ENCODE measurements at regions not wholly inside any gene's neighbourhood (a gene's known extent, or its start where the extent isn't known, plus 50 kb on each side); places are given as distances from the start of the nearest gene placed in this dataset.
"Not testable (repeated sequence)": the region's sequence is repeated elsewhere in the genome, so short reads cannot be mapped to it uniquely, and the experiment has no call there.

- DNase-seq (ENCODE audit: low spot score in 2 of 2), result no peak
- Mint-ChIP-seq H3K4me3 (no peak overlapping the region), H3K27ac (no peak overlapping the region), H3K36me3 (no peaks in the 10 kb centered on the region), H3K4me1 (no peaks in the 10 kb centered on the region), H3K9me3 (no peaks in the 10 kb centered on the region)
- no peak for ATAC-seq
These were observed 299.9 kb upstream of the ADARB2 start for GRCh38 chr10:2037246-2037645.

- DNase-seq (ENCODE audit: low spot score in 2 of 2) (no peak), ATAC-seq (no peak)
- Mint-ChIP-seq H3K27ac (no peak overlapping the region), H3K4me3 (no peak overlapping the region), H3K36me3 (no peaks in the 10 kb centered on the region), H3K9me3 (no peaks in the 10 kb centered on the region), H3K4me1 (no peaks in the 10 kb centered on the region)
These were observed 298.9 kb upstream of the ADARB2 start for GRCh38 chr10:2036209-2036608.

GRCh38 chr10:2030046-2030445 is 292.7 kb upstream of the ADARB2 start:
- Mint-ChIP-seq H3K9me3 (no peaks in the 10 kb centered on the region), H3K4me3 (no peak overlapping the region), H3K27ac (no peak overlapping the region), H3K36me3 (no peaks in the 10 kb centered on the region), H3K4me1 (no peaks in the 10 kb centered on the region)
- ATAC-seq, result no peak
- no peak for DNase-seq (ENCODE audit: low spot score in 2 of 2)

GRCh38 chr10:2026936-2027335 is 289.6 kb upstream of the ADARB2 start:
- no peak for DNase-seq (ENCODE audit: low spot score in 2 of 2)
- H3K9me3 Mint-ChIP-seq, result no peaks in the 10 kb centered on the region
- H3K4me3 Mint-ChIP-seq, result no peak overlapping the region
- no peak for ATAC-seq
- H3K4me1 Mint-ChIP-seq, result no peaks in the 10 kb centered on the region
- H3K27ac Mint-ChIP-seq, result no peak overlapping the region
- no peaks in the 10 kb centered on the region for H3K36me3 Mint-ChIP-seq

- DNase-seq (ENCODE audit: low spot score in 2 of 2); H3K4me1 Mint-ChIP-seq; H3K36me3 Mint-ChIP-seq; H3K4me3 Mint-ChIP-seq; H3K9me3 Mint-ChIP-seq; ATAC-seq; H3K27ac Mint-ChIP-seq: not testable (repeated sequence)
These were observed 287.4 kb upstream of the ADARB2 start for GRCh38 chr10:2024750-2025149.

DNA sequence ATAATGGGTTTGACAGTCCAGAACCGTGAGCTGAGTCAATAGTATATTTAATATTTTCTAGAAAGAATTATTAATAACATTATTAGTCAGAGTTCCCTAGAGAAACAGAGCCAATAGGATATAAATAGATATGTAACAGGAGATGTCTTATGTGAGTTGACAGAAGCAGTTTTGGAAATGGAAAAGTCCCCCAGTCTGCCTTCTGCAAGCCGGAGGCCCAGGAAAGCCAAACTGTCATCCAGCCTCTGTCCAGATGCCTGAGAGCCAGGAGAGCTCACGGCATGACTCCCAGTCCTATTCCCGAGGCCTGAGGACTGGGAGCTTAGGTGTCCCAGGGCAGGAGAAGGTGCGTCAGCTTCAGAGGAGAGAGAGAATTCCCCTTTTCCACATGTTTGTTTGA is 286.4 kb upstream of the ADARB2 start:
- no peak for ATAC-seq
- DNase-seq (ENCODE audit: low spot score in 2 of 2), result no peak
- H3K27ac Mint-ChIP-seq, result no peak overlapping the region
- no peak overlapping the region for H3K4me3 Mint-ChIP-seq
- no peaks in the 10 kb centered on the region for H3K9me3 Mint-ChIP-seq
- H3K36me3 Mint-ChIP-seq, result no peaks in the 10 kb centered on the region
- H3K4me1 Mint-ChIP-seq, result no peaks in the 10 kb centered on the region

DNA sequence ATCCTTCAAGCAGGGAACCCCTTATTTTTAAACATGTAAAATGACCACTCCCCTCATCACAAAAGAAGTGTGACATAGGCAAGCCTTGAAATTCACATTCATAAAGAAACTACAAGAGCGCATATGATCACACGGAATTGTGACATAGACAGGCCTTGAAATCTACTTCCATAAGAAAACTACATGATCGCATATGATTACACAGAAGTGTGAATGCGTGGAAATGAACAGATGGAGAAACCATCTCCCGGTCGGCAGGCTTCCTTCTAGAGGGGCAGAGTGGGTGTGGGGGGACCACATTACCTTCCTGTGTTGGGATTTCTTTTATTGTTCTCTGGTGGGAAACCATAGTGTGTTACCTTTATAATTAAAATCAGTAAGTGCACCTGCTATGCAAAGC is 285.1 kb upstream of the ADARB2 start:
- Mint-ChIP-seq H3K36me3 (no peaks in the 10 kb centered on the region), H3K4me3 (no peak overlapping the region), H3K4me1 (no peaks in the 10 kb centered on the region), H3K9me3 (no peaks in the 10 kb centered on the region), H3K27ac (no peak overlapping the region)
- DNase-seq (ENCODE audit: low spot score in 2 of 2) (no peak), ATAC-seq (no peak)

DNA sequence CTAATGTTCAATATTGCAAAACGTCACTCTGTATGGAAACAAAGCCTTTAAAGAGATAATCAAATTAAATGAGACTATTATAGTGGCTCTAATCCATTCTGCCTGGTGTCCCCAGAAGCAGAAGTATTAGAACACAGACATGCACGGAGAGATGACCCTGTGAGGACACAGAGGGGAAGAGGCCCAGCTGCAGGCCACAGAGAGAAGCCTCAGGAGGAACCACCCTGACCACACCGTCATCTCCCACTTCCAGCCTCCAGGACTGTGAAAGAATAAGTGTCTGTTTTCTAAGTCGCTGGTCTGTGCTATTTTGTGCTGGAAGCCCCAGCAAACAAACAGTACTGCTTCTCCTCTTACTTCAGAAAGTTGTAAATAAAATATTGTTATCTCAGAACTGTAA is 283.5 kb upstream of the ADARB2 start:
- H3K9me3 Mint-ChIP-seq, result no peaks in the 10 kb centered on the region
- no peaks in the 10 kb centered on the region for H3K4me1 Mint-ChIP-seq
- DNase-seq (ENCODE audit: low spot score in 2 of 2), result no peak
- H3K27ac Mint-ChIP-seq, result no peak overlapping the region
- no peak overlapping the region for H3K4me3 Mint-ChIP-seq
- H3K36me3 Mint-ChIP-seq, result no peaks in the 10 kb centered on the region
- no peak for ATAC-seq

GRCh38 chr10:2019803-2020202 is 282.5 kb upstream of the ADARB2 start:
- Mint-ChIP-seq H3K4me1 (no peaks in the 10 kb centered on the region), H3K4me3 (no peak overlapping the region), H3K27ac (no peak overlapping the region), H3K36me3 (no peaks in the 10 kb centered on the region), H3K9me3 (no peaks in the 10 kb centered on the region)
- DNase-seq (ENCODE audit: low spot score in 2 of 2) (no peak), ATAC-seq (no peak)

- no peak overlapping the region for H3K4me3 Mint-ChIP-seq
- no peak for DNase-seq (ENCODE audit: low spot score in 2 of 2)
- H3K27ac Mint-ChIP-seq, result no peak overlapping the region
- H3K4me1 Mint-ChIP-seq, result no peaks in the 10 kb centered on the region
- no peak for ATAC-seq
- no peaks in the 10 kb centered on the region for H3K9me3 Mint-ChIP-seq
- no peaks in the 10 kb centered on the region for H3K36me3 Mint-ChIP-seq
These were observed 282.0 kb upstream of the ADARB2 start for GRCh38 chr10:2019281-2019680.

- no peaks in the 10 kb centered on the region for H3K4me1 Mint-ChIP-seq
- DNase-seq (ENCODE audit: low spot score in 2 of 2) (no peak), ATAC-seq (no peak)
- no peaks in the 10 kb centered on the region for H3K36me3 Mint-ChIP-seq
- H3K9me3 Mint-ChIP-seq, result no peaks in the 10 kb centered on the region
- H3K4me3 Mint-ChIP-seq, result no peak overlapping the region
- no peak overlapping the region for H3K27ac Mint-ChIP-seq
These were observed 277.2 kb upstream of the ADARB2 start for GRCh38 chr10:2014541-2014940.

DNA sequence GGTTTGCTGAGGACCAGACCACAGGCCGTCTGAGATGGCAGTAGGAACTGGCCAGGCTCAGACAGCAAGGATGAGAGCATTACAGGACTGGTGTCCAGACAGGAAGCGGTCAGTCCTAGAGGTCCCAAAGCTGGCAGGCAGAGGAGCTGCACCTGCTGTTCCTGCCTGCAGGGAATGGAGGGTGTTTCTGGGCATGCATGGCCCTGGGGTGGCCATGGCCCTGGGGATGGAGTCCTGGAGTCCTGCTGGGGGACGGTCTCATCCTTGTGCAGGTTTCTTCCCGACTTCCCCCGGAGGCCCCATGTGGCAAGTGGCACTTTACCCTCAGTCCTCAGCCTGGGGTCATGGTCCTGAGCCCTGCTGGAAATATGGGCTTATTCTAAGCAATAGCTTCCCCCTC is 274.9 kb upstream of the ADARB2 start:
- no peaks in the 10 kb centered on the region for H3K4me1 Mint-ChIP-seq
- ATAC-seq, result peak; percentile 39
- H3K36me3 Mint-ChIP-seq, result no peaks in the 10 kb centered on the region
- no peak overlapping the region for H3K4me3 Mint-ChIP-seq
- no peak overlapping the region for H3K27ac Mint-ChIP-seq
- no peaks in the 10 kb centered on the region for H3K9me3 Mint-ChIP-seq
- no peak for DNase-seq (ENCODE audit: low spot score in 2 of 2)

DNA sequence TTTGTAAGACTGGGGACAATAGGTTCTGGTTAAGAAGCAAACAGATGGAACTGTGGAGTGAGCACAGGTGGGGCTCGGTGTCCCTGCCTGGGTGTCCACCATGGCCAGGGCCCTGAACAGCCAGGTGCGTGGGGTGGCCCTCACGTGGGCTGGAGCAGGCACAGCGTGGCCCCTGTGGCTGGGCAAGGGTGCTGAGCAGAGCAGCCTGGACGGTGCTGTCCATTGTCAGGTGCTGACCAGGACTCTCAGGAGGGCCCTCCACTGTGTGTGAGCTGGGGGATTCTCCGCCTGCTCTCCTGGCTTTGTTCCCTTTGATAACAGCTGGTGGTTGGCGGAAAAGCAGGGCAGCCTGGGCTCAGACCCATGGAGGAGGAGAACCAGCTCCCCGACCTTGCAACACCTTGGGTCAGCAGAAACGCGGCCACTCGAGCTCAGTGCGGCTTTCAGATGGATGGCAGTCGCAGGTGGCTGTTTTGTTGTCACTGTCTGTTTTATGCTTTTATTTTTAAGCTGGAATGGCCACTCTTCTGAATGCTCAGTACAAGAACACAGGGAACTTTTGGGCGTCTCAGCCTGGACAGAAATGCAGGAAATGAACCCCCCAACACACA is 273.9 kb upstream of the ADARB2 start:
- H3K36me3 Mint-ChIP-seq, result no peaks in the 10 kb centered on the region
- no peak overlapping the region for H3K4me3 Mint-ChIP-seq
- ATAC-seq (no peak), DNase-seq (ENCODE audit: low spot score in 2 of 2) (no peak)
- no peaks in the 10 kb centered on the region for H3K9me3 Mint-ChIP-seq
- no peak overlapping the region for H3K27ac Mint-ChIP-seq
- H3K4me1 Mint-ChIP-seq, result no peaks in the 10 kb centered on the region

- Mint-ChIP-seq H3K36me3 (no peaks in the 10 kb centered on the region), H3K9me3 (no peaks in the 10 kb centered on the region)
- ATAC-seq, result peak; percentile 16
These were observed 268.2 kb upstream of the ADARB2 start for GRCh38 chr10:2005546-2005945.

DNA sequence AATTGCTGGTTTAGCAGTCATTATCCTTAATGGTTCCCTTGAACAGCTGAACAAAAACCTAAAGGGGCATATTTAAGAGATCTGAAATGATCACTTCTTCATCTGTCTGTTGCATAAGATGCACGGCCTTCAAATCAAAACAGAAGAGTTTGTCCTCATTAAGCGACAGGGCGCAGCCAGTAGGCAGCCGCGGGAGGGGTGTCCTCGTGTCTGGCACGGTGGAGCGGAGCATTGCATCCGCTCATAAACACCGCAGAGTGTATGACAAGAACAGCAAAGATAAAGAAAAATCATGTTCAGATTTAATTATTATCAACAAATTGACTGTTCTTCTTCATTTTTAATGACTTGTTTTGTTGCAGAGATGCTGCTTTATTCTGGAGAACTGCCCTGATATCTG is 255.6 kb upstream of the ADARB2 start:
- ATAC-seq (no peak), DNase-seq (ENCODE audit: low spot score in 2 of 2) (no peak)
- no peaks in the 10 kb centered on the region for H3K4me1 Mint-ChIP-seq
- no peak overlapping the region for H3K4me3 Mint-ChIP-seq
- H3K9me3 Mint-ChIP-seq, result peaks cover 8% of the 10 kb centered on the region
- H3K36me3 Mint-ChIP-seq, result no peaks in the 10 kb centered on the region
- H3K27ac Mint-ChIP-seq, result no peak overlapping the region

More at GRCh38 chr10:2005546-2005945, 268.2 kb upstream of the ADARB2 start:
- H3K27ac Mint-ChIP-seq, result no peak overlapping the region
- no peak for DNase-seq (ENCODE audit: low spot score in 2 of 2)
- no peak overlapping the region for H3K4me3 Mint-ChIP-seq
- no peaks in the 10 kb centered on the region for H3K4me1 Mint-ChIP-seq

DNA sequence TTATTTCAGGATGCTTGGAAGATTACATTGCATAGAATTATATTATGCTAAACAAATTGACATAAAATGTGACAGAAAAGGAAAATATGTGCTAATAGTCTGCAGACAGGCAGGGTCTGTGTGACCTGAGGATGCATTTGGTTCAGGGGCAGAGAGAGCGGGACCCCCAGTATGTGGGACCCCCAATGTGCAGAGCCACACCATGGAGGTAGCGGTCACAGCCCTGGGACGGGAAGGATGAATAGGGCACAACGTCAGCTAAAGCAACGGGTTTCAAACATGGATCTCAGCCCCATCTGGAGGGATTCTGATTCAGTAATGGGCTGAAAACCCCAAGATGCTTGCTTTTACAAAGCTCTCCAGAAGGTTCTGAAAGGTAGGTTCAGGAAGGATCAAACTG is 251.8 kb upstream of the ADARB2 start:
- Mint-ChIP-seq H3K4me3 (no peak overlapping the region), H3K36me3 (no peaks in the 10 kb centered on the region), H3K4me1 (no peaks in the 10 kb centered on the region), H3K27ac (no peak overlapping the region), H3K9me3 (peaks cover 8% of the 10 kb centered on the region)
- ATAC-seq (no peak), DNase-seq (ENCODE audit: low spot score in 2 of 2) (no peak)

- Mint-ChIP-seq H3K27ac (no peak overlapping the region), H3K4me1 (no peaks in the 10 kb centered on the region), H3K4me3 (no peak overlapping the region), H3K36me3 (no peaks in the 10 kb centered on the region), H3K9me3 (no peaks in the 10 kb centered on the region)
- ATAC-seq, result no peak
- DNase-seq (ENCODE audit: low spot score in 2 of 2), result no peak
These were observed 244.7 kb upstream of the ADARB2 start for GRCh38 chr10:1981976-1982375.

Measured in stimulated activated effector memory CD8-positive, alpha-beta T cell treated with anti-CD3 and anti-CD28 coated beads, Interleukin-12 subunit alpha, Interleukin-12 subunit beta, amount 100 ng/mL, for 72 hours (primary cell).